ENCODE measurements at regions not wholly inside any gene's neighbourhood (a gene's known extent, or its start where the extent isn't known, plus 50 kb on each side); places are given as distances from the start of the nearest gene placed in this dataset.

DNA sequence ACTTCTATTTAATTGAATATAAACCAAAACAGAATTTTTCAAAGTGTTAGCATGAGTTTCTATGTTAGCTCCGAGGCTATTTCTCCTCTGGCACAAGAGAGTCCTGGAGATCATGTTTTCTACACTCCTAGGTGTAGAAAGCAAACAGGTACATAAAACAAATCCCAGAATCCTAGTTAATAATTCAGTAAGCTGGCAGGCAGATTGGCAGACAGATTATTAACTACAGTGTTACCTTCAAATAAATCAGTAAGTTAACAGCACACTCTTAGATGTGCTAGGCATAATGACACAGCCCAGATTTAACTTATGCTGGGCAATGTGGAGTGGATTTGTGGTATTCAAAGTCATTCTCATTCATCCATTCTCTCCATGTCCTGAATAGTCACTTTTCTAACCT is 282.8 kb upstream of the RPS23 start:
- WGBS, result 28% methylated on average over 1 of the region's 1 CpG
- peak overlapping the region; percentile 41 to 64 for H3K27ac ChIP-seq (ENCODE audit: low read depth in 1 of 2, low read length in 2 of 2)
- H3K9ac ChIP-seq (ENCODE audit: low read depth in 1 of 2, low read length in 2 of 2), result no peak overlapping the region
- no peak overlapping the region for H3K4me3 ChIP-seq (ENCODE audit: low read depth in 1 of 3, low read length in 3 of 3)
- no peak for DNase-seq (ENCODE audit: low spot score)
- no peaks in the 10 kb centered on the region for H3K36me3 ChIP-seq (ENCODE audit: control insufficient read depth in 4 of 4, insufficient read depth in 3 of 4, low read depth in 1 of 4, low read length in 3 of 4)
- no peaks in the 10 kb centered on the region for H3K27me3 ChIP-seq (ENCODE audit: control insufficient read depth in 4 of 4, insufficient read depth in 4 of 4, low read length in 3 of 4)
- TF ChIP-seq HNF4G (IDR thresholded peaks at IDR 0.05), result no peak
- TF ChIP-seq, protein P1, sequence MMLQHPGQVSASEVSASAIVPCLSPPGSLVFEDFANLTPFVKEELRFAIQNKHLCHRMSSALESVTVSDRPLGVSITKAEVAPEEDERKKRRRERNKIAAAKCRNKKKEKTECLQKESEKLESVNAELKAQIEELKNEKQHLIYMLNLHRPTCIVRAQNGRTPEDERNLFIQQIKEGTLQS (IDR thresholded peaks at IDR 0.05), result no peak
- peak in 1 of 2 donors; percentile 32 for TF ChIP-seq RXRA (IDR thresholded peaks at IDR 0.05)
- TF ChIP-seq SP1 (IDR thresholded peaks at IDR 0.05), result peak; percentile 36
- TF ChIP-seq EGR1 (IDR thresholded peaks at IDR 0.05; ENCODE audit: low read depth in 2 of 2), result no peak
- no peak for TF ChIP-seq GABPA (IDR thresholded peaks at IDR 0.05 in 1 of 2, conservative IDR thresholded peaks at IDR 0.05 in 1 of 2)
- TF ChIP-seq YY1 (IDR thresholded peaks at IDR 0.05), result peak; percentile 34
- TF ChIP-seq, protein P2, sequence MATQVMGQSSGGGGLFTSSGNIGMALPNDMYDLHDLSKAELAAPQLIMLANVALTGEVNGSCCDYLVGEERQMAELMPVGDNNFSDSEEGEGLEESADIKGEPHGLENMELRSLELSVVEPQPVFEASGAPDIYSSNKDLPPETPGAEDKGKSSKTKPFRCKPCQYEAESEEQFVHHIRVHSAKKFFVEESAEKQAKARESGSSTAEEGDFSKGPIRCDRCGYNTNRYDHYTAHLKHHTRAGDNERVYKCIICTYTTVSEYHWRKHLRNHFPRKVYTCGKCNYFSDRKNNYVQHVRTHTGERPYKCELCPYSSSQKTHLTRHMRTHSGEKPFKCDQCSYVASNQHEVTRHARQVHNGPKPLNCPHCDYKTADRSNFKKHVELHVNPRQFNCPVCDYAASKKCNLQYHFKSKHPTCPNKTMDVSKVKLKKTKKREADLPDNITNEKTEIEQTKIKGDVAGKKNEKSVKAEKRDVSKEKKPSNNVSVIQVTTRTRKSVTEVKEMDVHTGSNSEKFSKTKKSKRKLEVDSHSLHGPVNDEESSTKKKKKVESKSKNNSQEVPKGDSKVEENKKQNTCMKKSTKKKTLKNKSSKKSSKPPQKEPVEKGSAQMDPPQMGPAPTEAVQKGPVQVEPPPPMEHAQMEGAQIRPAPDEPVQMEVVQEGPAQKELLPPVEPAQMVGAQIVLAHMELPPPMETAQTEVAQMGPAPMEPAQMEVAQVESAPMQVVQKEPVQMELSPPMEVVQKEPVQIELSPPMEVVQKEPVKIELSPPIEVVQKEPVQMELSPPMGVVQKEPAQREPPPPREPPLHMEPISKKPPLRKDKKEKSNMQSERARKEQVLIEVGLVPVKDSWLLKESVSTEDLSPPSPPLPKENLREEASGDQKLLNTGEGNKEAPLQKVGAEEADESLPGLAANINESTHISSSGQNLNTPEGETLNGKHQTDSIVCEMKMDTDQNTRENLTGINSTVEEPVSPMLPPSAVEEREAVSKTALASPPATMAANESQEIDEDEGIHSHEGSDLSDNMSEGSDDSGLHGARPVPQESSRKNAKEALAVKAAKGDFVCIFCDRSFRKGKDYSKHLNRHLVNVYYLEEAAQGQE (IDR thresholded peaks at IDR 0.05), result no peak
- peak; percentile 39 for TF ChIP-seq FOXA2 (IDR thresholded peaks at IDR 0.05)
- TF ChIP-seq, protein P3, sequence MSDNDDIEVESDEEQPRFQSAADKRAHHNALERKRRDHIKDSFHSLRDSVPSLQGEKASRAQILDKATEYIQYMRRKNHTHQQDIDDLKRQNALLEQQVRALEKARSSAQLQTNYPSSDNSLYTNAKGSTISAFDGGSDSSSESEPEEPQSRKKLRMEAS (IDR thresholded peaks at IDR 0.05), result peak; percentile 18
- TF ChIP-seq FOXA1 (IDR thresholded peaks at IDR 0.05), result peak; percentile 60
- peak; percentile 16 to 52 for TF ChIP-seq RAD21 (IDR thresholded peaks at IDR 0.05)
- peak in 1 of 2 donors; percentile 38 for TF ChIP-seq HNF4A (conservative IDR thresholded peaks at IDR 0.05)
- TF ChIP-seq, protein P4, sequence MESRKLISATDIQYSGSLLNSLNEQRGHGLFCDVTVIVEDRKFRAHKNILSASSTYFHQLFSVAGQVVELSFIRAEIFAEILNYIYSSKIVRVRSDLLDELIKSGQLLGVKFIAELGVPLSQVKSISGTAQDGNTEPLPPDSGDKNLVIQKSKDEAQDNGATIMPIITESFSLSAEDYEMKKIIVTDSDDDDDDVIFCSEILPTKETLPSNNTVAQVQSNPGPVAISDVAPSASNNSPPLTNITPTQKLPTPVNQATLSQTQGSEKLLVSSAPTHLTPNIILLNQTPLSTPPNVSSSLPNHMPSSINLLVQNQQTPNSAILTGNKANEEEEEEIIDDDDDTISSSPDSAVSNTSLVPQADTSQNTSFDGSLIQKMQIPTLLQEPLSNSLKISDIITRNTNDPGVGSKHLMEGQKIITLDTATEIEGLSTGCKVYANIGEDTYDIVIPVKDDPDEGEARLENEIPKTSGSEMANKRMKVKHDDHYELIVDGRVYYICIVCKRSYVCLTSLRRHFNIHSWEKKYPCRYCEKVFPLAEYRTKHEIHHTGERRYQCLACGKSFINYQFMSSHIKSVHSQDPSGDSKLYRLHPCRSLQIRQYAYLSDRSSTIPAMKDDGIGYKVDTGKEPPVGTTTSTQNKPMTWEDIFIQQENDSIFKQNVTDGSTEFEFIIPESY (IDR thresholded peaks at IDR 0.05), result no peak
- TF ChIP-seq JUND (IDR thresholded peaks at IDR 0.05), result peak in 1 of 2 donors; percentile 30
- H3K4me1 ChIP-seq (ENCODE audit: control insufficient read depth in 4 of 4, insufficient read depth in 4 of 4, low read length in 3 of 4), result peaks cover 0 to 19% (median 13%) of the 10 kb centered on the region in 4 donors
- peaks cover 0 to 4% (median 0%) of the 10 kb centered on the region in 4 donors for H3K9me3 ChIP-seq (ENCODE audit: control insufficient read depth in 4 of 4, low read length in 3 of 4)

DNA sequence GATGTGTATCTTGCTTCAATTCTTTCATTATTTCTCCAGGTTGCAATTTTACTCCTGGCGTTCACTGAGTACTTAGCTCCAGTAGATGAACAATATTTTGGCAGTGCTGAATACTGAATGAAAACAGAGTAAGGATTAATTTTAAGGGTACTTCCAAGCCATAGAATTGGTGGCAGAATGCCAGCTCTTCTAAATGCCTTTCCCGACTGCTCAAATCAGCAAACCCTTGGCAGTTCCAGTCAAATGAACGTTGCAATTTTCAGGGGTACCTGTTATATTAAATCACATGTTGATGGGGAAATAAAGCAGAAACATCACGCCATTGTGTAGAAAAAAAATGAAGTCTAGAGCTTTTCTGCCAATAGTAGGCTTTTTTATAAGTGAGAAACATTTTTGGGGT is 282.4 kb upstream of the RPS23 start:
- 53% methylated on average over 4 of the region's 4 CpGs for WGBS
- H3K27me3 ChIP-seq (ENCODE audit: control insufficient read depth in 4 of 4, insufficient read depth in 4 of 4, low read length in 3 of 4), result no peaks in the 10 kb centered on the region
- no peaks in the 10 kb centered on the region for H3K36me3 ChIP-seq (ENCODE audit: control insufficient read depth in 4 of 4, insufficient read depth in 3 of 4, low read depth in 1 of 4, low read length in 3 of 4)
- H3K4me3 ChIP-seq (ENCODE audit: low read depth in 1 of 3, low read length in 3 of 3), result no peak overlapping the region
- peaks cover 0 to 19% (median 13%) of the 10 kb centered on the region in 4 donors for H3K4me1 ChIP-seq (ENCODE audit: control insufficient read depth in 4 of 4, insufficient read depth in 4 of 4, low read length in 3 of 4)
- H3K9ac ChIP-seq (ENCODE audit: low read depth in 1 of 2, low read length in 2 of 2), result no peak overlapping the region
- H3K9me3 ChIP-seq (ENCODE audit: control insufficient read depth in 4 of 4, low read length in 3 of 4), result peaks cover 0 to 4% (median 0%) of the 10 kb centered on the region in 4 donors
- TF ChIP-seq, protein P3 (IDR thresholded peaks at IDR 0.05), result no peak
- TF ChIP-seq, protein P4 (IDR thresholded peaks at IDR 0.05), result no peak
- TF ChIP-seq, protein P5, sequence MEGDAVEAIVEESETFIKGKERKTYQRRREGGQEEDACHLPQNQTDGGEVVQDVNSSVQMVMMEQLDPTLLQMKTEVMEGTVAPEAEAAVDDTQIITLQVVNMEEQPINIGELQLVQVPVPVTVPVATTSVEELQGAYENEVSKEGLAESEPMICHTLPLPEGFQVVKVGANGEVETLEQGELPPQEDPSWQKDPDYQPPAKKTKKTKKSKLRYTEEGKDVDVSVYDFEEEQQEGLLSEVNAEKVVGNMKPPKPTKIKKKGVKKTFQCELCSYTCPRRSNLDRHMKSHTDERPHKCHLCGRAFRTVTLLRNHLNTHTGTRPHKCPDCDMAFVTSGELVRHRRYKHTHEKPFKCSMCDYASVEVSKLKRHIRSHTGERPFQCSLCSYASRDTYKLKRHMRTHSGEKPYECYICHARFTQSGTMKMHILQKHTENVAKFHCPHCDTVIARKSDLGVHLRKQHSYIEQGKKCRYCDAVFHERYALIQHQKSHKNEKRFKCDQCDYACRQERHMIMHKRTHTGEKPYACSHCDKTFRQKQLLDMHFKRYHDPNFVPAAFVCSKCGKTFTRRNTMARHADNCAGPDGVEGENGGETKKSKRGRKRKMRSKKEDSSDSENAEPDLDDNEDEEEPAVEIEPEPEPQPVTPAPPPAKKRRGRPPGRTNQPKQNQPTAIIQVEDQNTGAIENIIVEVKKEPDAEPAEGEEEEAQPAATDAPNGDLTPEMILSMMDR (IDR thresholded peaks at IDR 0.05; ENCODE audit: low read depth, low read length, missing input control), result no peak
- TF ChIP-seq JUND (IDR thresholded peaks at IDR 0.05) (no peak), RXRA (IDR thresholded peaks at IDR 0.05) (no peak), HNF4G (IDR thresholded peaks at IDR 0.05) (no peak), TAF1 (conservative IDR thresholded peaks at IDR 0.05) (no peak), FOXA2 (IDR thresholded peaks at IDR 0.05) (no peak), FOXA1 (IDR thresholded peaks at IDR 0.05) (no peak)
- TF ChIP-seq, protein P2 (IDR thresholded peaks at IDR 0.05), result no peak
- TF ChIP-seq, protein P1 (IDR thresholded peaks at IDR 0.05), result no peak
- no peak for DNase-seq (ENCODE audit: low spot score)
- peak overlapping the region; percentile 41 to 64 for H3K27ac ChIP-seq (ENCODE audit: low read depth in 1 of 2, low read length in 2 of 2)
